Ovary (tissue), 7 donors: ENCODE measurements at regions not wholly inside any gene's neighbourhood (a gene's known extent, or its start where the extent isn't known, plus 50 kb on each side); places are given as distances from the start of the nearest gene placed in this dataset.

Experiments
- DNase-seq, 5 donors: peaks; one replicate each; pipeline ENCODE4 v3.0.0-alpha.2; 2019 to 2020
- H3K27ac ChIP-seq, 2 donors: fragments of 200-600 bp; one replicate each; pipeline versions ENCODE4 v1.5.1 to v1.8.0; 2019 to 2022
- H3K27me3 ChIP-seq: fragments of 200-600 bp; one replicate; pipeline ENCODE4 v1.8.0; 2022
- H3K36me3 ChIP-seq: fragments of 200-600 bp; sonication (generic); one replicate; pipeline ENCODE4 v1.5.1; 2019
- H3K4me1 ChIP-seq: one replicate; pipeline ENCODE4 v1.8.1; 2013; ENCODE audit warnings: mild to moderate bottlenecking, moderate library complexity; ENCODE audit not compliant: insufficient read depth
- H3K4me3 ChIP-seq: fragments of 200-600 bp; sonication (generic); one replicate; pipeline ENCODE4 v1.5.1; 2017
- H3K9me3 ChIP-seq, 2 donors: fragments of 200-600 bp in 1 of 2; sonication (generic) in 1 of 2; one replicate each; pipeline versions ENCODE4 v1.5.1 to v1.8.1; 2013 to 2019; ENCODE audit warnings: mild to moderate bottlenecking in 1 of 2, moderate library complexity in 1 of 2
- CTCF ChIP-seq, 3 donors: fragments of 450-650 bp in 2 of 3; fragments of 200-600 bp in 1 of 3; IDR thresholded peaks; one replicate each; pipeline versions ENCODE4 v1.5.1 to v1.8.0; 2016 to 2022; ENCODE audit warnings: antibody characterized with exemption in 3 of 3, mild to moderate bottlenecking in 1 of 3
- EP300 ChIP-seq: sonication (generic); formaldehyde crosslinking; IDR thresholded peaks from one replicate; pipeline ENCODE4 v1.6.1; 2017; ENCODE audit warnings: antibody characterized with exemption
- POLR2A ChIP-seq: fragments of 450-650 bp; IDR thresholded peaks from one replicate; pipeline ENCODE4 v1.6.1; 2017; ENCODE audit warnings: antibody characterized with exemption, mild to moderate bottlenecking, moderate library complexity
- whole genome bisulfite sequencing, 3 donors: extraction: QIAGEN DNeasy Blood & Tissue Kit in 1 of 3; methylation state at CpG; one replicate each; pipeline versions ENCODE4 v1.1.5 to v1.1.7; 2013 to 2017; 5-methylcytosine and 5-hydroxymethylcytosine counted together
- intact Hi-C, 4 donors: fragments of 100-400 bp; cut with DNase I; formaldehyde crosslinking; loops; one replicate each; pipeline versions ENCODE4 v1.11.0 to v1.15.1; 2022 to 2023
- donor health status: DM: no; HTN: no; CAD: no; lungs with moderate emphysema.
- donor health status: DM: no; HTN: no; CAD: no.
- donor health status: Bipolar disorder and iron deficiency.
- donor health status: DM: no; HTN: no; CAD: no.
- donor health status: DM: yes; HTN: yes; CAD: no.

GRCh38 chr17:74041869-74042640, 161.4 kb upstream of the RPL38 start:
- no peak overlapping the region for H3K27ac ChIP-seq

GRCh38 chr17:74042744-74043486, 160.6 kb upstream of the RPL38 start:
- H3K9me3 ChIP-seq = no peaks in the 10 kb centered on the region
- H3K27ac ChIP-seq = no peak overlapping the region
- H3K27me3 ChIP-seq = no peaks in the 10 kb centered on the region
- no peaks in the 10 kb centered on the region for H3K4me1 ChIP-seq
- H3K36me3 ChIP-seq = no peaks in the 10 kb centered on the region
- 58 to 68% (median 62%) methylated on average over 8 of the region's 8 CpGs for WGBS, 3 donors
- no peak for DNase-seq
- intact Hi-C loops = no loop called here
- no peak for TF ChIP-seq EP300
- no peak for TF ChIP-seq POLR2A
- no peak for TF ChIP-seq CTCF (IDR thresholded peaks at IDR 0.05)
- H3K4me3 ChIP-seq = no peak overlapping the region

More at GRCh38 chr17:74041869-74042640, 161.4 kb upstream of the RPL38 start:
- Histone ChIP-seq H3K4me3 (no peak overlapping the region), H3K4me1 (no peaks in the 10 kb centered on the region), H3K27me3 (no peaks in the 10 kb centered on the region), H3K9me3 (no peaks in the 10 kb centered on the region), H3K36me3 (no peaks in the 10 kb centered on the region)
- 85 to 88% (median 88%) methylated on average over 14 of the region's 14 CpGs for WGBS, 3 donors
- DNase-seq = no peak
- intact Hi-C loops = no loop called here
- TF ChIP-seq POLR2A (no peak), CTCF (IDR thresholded peaks at IDR 0.05) (no peak), EP300 (no peak)

- Histone ChIP-seq H3K4me3 (no peak overlapping the region), H3K27me3 (no peaks in the 10 kb centered on the region), H3K9me3 (no peaks in the 10 kb centered on the region), H3K36me3 (no peaks in the 10 kb centered on the region), H3K27ac (no peak overlapping the region), H3K4me1 (no peaks in the 10 kb centered on the region)
- WGBS, 3 donors = 62 to 82% (median 79%) methylated on average over 4 of the region's 4 CpGs
- no peak for DNase-seq
- TF ChIP-seq CTCF (IDR thresholded peaks at IDR 0.05) (no peak), POLR2A (no peak), EP300 (no peak)
- intact Hi-C loops = no loop called here
Measured at GRCh38 chr17:74043976-74044375, 159.5 kb upstream of the RPL38 start.

- no peak overlapping the region for H3K27ac ChIP-seq
- no peaks in the 10 kb centered on the region for H3K9me3 ChIP-seq
- no peaks in the 10 kb centered on the region for H3K27me3 ChIP-seq
- no peaks in the 10 kb centered on the region for H3K36me3 ChIP-seq
- H3K4me3 ChIP-seq = no peak overlapping the region
- no peak for DNase-seq
- H3K4me1 ChIP-seq = no peaks in the 10 kb centered on the region
- WGBS, 3 donors = 54 to 69% (median 61%) methylated on average over 16 of the region's 16 CpGs
- no peak for TF ChIP-seq CTCF (IDR thresholded peaks at IDR 0.05)
- intact Hi-C loops = no loop called here
Measured at GRCh38 chr17:74045608-74046280, 157.7 kb upstream of the RPL38 start.
